PC-9 (cell line): ENCODE measurements at regions not wholly inside any gene's neighbourhood (a gene's known extent, or its start where the extent isn't known, plus 50 kb on each side); places are given as distances from the start of the nearest gene placed in this dataset.

Experiments
- EZH2 ChIP-seq: fragments of 200-600 bp; sonication (generic); IDR thresholded peaks from 2 replicates; pipeline ENCODE4 v1.8.0; 2017; ENCODE audit warnings: antibody characterized with exemption, low read depth
- TF ChIP-seq, protein P1 (sequence below): fragments of 200-600 bp; sonication (generic); conservative IDR thresholded peaks from 2 replicates; pipeline ENCODE4 v1.6.1; 2017; ENCODE audit warnings: mixed run types, antibody characterized with exemption, mild to moderate bottlenecking, moderate library complexity

DNA sequence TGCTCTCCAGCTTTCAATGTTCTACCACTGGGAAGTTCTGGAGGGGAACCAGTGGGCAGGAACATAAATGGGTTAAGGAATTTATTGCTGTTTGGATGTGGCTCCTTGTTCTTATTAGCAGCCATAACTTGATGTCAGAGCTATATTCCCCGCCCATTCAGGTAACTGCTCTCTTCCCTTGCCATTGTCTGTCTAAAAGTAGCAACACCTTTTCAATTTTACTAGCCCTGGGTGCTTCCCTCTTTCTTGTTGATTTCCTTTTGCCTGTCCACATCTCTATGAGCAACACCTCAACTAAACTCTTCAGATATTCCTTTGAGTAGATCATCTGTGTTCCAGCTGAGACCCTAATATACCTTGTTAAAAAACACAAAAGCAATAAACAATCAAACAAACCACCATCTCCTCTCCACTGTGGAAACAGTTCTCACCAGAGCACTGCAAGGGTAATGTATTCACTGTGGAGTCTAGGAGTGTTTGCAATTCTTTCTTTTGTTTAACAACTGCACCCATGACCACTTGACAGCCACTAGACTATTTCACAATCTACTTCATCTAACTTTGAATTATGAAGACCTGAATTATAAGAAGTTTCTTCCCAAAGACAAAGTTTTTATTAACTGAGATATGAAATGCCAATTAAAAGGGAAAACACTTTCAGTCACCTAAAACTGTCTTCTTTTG lies 436.7 kb downstream of the IPMK start:
- TF ChIP-seq, protein P1, sequence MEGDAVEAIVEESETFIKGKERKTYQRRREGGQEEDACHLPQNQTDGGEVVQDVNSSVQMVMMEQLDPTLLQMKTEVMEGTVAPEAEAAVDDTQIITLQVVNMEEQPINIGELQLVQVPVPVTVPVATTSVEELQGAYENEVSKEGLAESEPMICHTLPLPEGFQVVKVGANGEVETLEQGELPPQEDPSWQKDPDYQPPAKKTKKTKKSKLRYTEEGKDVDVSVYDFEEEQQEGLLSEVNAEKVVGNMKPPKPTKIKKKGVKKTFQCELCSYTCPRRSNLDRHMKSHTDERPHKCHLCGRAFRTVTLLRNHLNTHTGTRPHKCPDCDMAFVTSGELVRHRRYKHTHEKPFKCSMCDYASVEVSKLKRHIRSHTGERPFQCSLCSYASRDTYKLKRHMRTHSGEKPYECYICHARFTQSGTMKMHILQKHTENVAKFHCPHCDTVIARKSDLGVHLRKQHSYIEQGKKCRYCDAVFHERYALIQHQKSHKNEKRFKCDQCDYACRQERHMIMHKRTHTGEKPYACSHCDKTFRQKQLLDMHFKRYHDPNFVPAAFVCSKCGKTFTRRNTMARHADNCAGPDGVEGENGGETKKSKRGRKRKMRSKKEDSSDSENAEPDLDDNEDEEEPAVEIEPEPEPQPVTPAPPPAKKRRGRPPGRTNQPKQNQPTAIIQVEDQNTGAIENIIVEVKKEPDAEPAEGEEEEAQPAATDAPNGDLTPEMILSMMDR: no peak
- TF ChIP-seq EZH2: no peak
